ENCODE measurements at regions not wholly inside any gene's neighbourhood (a gene's known extent, or its start where the extent isn't known, plus 50 kb on each side); places are given as distances from the start of the nearest gene placed in this dataset.

GRCh38 chr1:67570486-67571143 is 114.4 kb upstream of the GADD45A start:
- TF ChIP-seq CTCF (IDR thresholded peaks at IDR 0.05) (no peak), POLR2A (IDR thresholded peaks at IDR 0.05) (no peak)

Measured in thyroid gland (tissue), 4 donors.